Tibial artery (tissue), 4 donors: ENCODE measurements at regions not wholly inside any gene's neighbourhood (a gene's known extent, or its start where the extent isn't known, plus 50 kb on each side); places are given as distances from the start of the nearest gene placed in this dataset.
"Not testable (repeated sequence)": the region's sequence is repeated elsewhere in the genome, so short reads cannot be mapped to it uniquely, and the experiment has no call there.

Experiments used
- DNase-seq, 2 donors: peaks; one replicate each; pipeline ENCODE4 v3.0.0-alpha.2; 2019
- H3K27ac ChIP-seq, 2 donors: fragments of 200-600 bp; sonication (generic) in 1 of 2; 1 replicate in 1 of 2; 2 replicates in 1 of 2; pipeline ENCODE4 v1.5.1; 2018 to 2019; ENCODE audit warnings: mild to moderate bottlenecking in 1 of 2
- H3K27me3 ChIP-seq, 2 donors: fragments of 200-600 bp; sonication (generic) in 1 of 2; one replicate each; pipeline versions ENCODE4 v1.5.1 to v1.6.0; 2016 to 2019
- H3K36me3 ChIP-seq, 3 donors: fragments of 200-600 bp; sonication (generic) in 2 of 3; one replicate each; pipeline ENCODE4 v1.5.1; 2016 to 2019; ENCODE audit warnings: mild to moderate bottlenecking in 2 of 3
- H3K4me1 ChIP-seq, 4 donors: fragments of 200-600 bp; sonication (generic) in 2 of 4; 1 replicate in 3 of 4; 2 replicates in 1 of 4; pipeline ENCODE4 v1.5.1; 2016 to 2019
- H3K4me3 ChIP-seq, 2 donors: fragments of 200-600 bp; sonication (generic) in 1 of 2; 1 replicate in 1 of 2; 2 replicates in 1 of 2; pipeline ENCODE4 v1.5.1; 2018 to 2019; ENCODE audit warnings: mild to moderate bottlenecking in 2 of 2
- H3K9me3 ChIP-seq, 3 donors: fragments of 200-600 bp; sonication (generic) in 1 of 3; one replicate each; pipeline ENCODE4 v1.5.1; 2016 to 2019
- intact Hi-C: fragments of 100-400 bp; cut with DNase I; formaldehyde crosslinking; loops from one replicate; pipeline ENCODE4 v1.15.0; 2023; ENCODE audit warnings: low total_unique reads
- TF ChIP-seq, protein P1 (sequence below), 2 experiments: fragments of 200-600 bp in 1 of 2; fragments of 450-650 bp in 1 of 2; IDR thresholded peaks; one replicate each; pipeline ENCODE4 v1.5.1; 2017 to 2019; ENCODE audit warnings: antibody characterized with exemption in 2 of 2, mild to moderate bottlenecking in 1 of 2, moderate library complexity in 1 of 2

DNA sequence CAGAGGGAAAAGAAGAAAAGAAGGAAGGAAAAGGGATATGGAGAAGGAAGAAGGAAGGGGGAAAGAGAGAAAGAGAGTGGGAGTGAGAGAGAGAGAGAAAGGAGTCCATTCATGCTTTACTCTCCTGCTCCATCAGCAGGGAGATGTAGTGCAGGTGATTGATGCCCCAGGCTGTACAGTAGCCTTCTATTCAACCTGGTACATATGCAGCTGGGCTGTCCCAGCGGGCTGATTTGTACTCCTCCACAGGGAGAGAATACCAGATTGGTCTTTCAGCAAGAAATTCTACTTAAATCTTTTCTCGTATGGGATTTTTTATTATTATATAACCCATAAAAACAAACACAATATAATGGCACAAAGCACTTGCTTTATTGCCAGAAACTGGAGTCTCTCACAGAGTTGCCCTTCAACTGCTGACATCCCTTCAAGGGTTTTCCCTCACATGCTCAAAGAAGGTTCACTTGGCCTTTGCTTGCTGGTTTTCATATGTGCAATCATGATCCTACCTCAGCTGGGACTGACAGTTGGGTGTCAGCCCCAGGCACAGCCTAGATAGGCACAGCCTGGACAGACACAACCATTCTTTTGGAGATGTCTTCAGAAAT lies 380.1 kb upstream of the RIOK2 start:
- Histone ChIP-seq H3K4me3 (no peak overlapping the region), H3K4me1 (no peaks in the 10 kb centered on the region), H3K27ac (no peak overlapping the region), H3K9me3 (peaks cover 0 to 9% (median 0%) of the 10 kb centered on the region in 3 donors), H3K27me3 (no peaks in the 10 kb centered on the region), H3K36me3 (no peaks in the 10 kb centered on the region)
- DNase-seq = no peak
- intact Hi-C loops = no loop called here
- TF ChIP-seq, protein P1, sequence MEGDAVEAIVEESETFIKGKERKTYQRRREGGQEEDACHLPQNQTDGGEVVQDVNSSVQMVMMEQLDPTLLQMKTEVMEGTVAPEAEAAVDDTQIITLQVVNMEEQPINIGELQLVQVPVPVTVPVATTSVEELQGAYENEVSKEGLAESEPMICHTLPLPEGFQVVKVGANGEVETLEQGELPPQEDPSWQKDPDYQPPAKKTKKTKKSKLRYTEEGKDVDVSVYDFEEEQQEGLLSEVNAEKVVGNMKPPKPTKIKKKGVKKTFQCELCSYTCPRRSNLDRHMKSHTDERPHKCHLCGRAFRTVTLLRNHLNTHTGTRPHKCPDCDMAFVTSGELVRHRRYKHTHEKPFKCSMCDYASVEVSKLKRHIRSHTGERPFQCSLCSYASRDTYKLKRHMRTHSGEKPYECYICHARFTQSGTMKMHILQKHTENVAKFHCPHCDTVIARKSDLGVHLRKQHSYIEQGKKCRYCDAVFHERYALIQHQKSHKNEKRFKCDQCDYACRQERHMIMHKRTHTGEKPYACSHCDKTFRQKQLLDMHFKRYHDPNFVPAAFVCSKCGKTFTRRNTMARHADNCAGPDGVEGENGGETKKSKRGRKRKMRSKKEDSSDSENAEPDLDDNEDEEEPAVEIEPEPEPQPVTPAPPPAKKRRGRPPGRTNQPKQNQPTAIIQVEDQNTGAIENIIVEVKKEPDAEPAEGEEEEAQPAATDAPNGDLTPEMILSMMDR (IDR thresholded peaks at IDR 0.05) = no peak

- H3K4me3 ChIP-seq = no peak overlapping the region
- peaks cover 0 to 9% (median 0%) of the 10 kb centered on the region in 3 donors for H3K9me3 ChIP-seq
- TF ChIP-seq, protein P1 (IDR thresholded peaks at IDR 0.05) = no peak
- no peak overlapping the region for H3K27ac ChIP-seq
- no peaks in the 10 kb centered on the region for H3K27me3 ChIP-seq
- H3K36me3 ChIP-seq = no peaks in the 10 kb centered on the region
- H3K4me1 ChIP-seq = no peaks in the 10 kb centered on the region
- intact Hi-C loops = no loop called here
- DNase-seq = no peak
Measured at GRCh38 chr5:97568382-97568781, 385.3 kb upstream of the RIOK2 start.

DNA sequence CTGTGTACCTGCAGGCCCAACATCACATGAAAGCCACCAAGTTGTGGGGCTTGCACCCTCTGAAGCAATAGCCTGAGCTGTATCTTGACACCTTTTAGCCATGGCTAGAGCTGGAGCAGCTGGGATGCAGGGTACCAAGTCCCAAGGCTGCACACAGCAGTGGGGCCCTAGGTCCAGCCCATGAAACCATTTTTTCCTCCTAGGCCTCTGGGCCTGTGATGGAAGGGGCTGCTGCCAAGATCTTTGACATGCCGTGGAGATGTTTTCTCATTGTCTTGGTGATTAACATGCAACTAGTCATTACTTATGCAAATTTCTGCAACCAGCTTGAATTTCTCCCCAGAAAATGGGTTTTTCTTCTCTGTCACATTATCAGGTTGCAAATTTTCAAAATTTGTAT lies 387.2 kb upstream of the RIOK2 start:
- Histone ChIP-seq H3K4me1 (no peaks in the 10 kb centered on the region), H3K27ac (no peak overlapping the region), H3K36me3 (no peaks in the 10 kb centered on the region), H3K27me3 (no peaks in the 10 kb centered on the region), H3K9me3 (peaks cover 0 to 9% (median 0%) of the 10 kb centered on the region in 3 donors), H3K4me3 (no peak overlapping the region)
- TF ChIP-seq, protein P1 (IDR thresholded peaks at IDR 0.05) = no peak
- DNase-seq = no peak
- intact Hi-C loops = no loop called here

GRCh38 chr5:97575322-97575721 lies 392.3 kb upstream of the RIOK2 start:
- H3K9me3 ChIP-seq = no peaks in the 10 kb centered on the region
- H3K4me1 ChIP-seq = no peaks in the 10 kb centered on the region
- H3K36me3 ChIP-seq = no peaks in the 10 kb centered on the region
- intact Hi-C loops = no loop called here
- H3K4me3 ChIP-seq = no peak overlapping the region
- H3K27ac ChIP-seq = no peak overlapping the region
- H3K27me3 ChIP-seq = no peaks in the 10 kb centered on the region
- no peak for DNase-seq
- TF ChIP-seq, protein P1 (IDR thresholded peaks at IDR 0.05) = no peak

DNA sequence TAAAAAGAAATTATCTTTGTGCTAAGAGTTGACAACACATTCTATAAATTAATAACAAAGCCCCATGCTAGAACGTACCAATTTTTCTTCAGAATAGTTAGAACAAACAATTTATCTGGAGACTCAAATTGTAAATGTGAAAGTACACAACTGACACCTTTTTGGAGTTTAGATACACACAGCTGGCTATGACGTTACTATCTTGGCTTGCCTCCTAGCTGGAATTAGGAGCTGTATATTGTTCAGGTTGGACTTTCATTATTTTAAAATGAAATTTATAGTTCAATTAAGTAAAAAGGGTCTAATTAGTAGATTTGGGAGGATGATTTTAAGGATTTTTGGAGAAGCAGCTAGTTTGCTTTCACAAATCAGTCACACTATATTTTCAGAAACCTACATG lies 393.9 kb upstream of the RIOK2 start:
- no peaks in the 10 kb centered on the region for H3K4me1 ChIP-seq
- H3K4me3 ChIP-seq = no peak overlapping the region
- TF ChIP-seq, protein P1 (IDR thresholded peaks at IDR 0.05) = no peak
- no peak for DNase-seq
- no peaks in the 10 kb centered on the region for H3K36me3 ChIP-seq
- H3K27ac ChIP-seq = no peak overlapping the region
- intact Hi-C loops = no loop called here
- H3K27me3 ChIP-seq = no peaks in the 10 kb centered on the region
- no peaks in the 10 kb centered on the region for H3K9me3 ChIP-seq

- H3K27me3 ChIP-seq, H3K9me3 ChIP-seq, DNase-seq, intact Hi-C loops, H3K36me3 ChIP-seq, H3K4me1 ChIP-seq, H3K4me3 ChIP-seq, H3K27ac ChIP-seq: not testable (repeated sequence)
Measured at GRCh38 chr5:97579977-97580376, 396.9 kb upstream of the RIOK2 start.
